ENCODE measurements at regions not wholly inside any gene's neighbourhood (a gene's known extent, or its start where the extent isn't known, plus 50 kb on each side); places are given as distances from the start of the nearest gene placed in this dataset.
A peak's percentile ranks its signal among the peaks of the same experiment; 100 is the strongest.

GRCh38 chr17:79189305-79189704, 114.7 kb downstream of the ENGASE start:
- Histone ChIP-seq H3K9ac (ENCODE audit: low read length) (no peak overlapping the region), H3K4me2 (ENCODE audit: low read depth, low read length, poor library complexity, severe bottlenecking) (no peak overlapping the region), H3F3A (ENCODE audit: insufficient read depth) (no peaks in the 10 kb centered on the region), H2AFZ (ENCODE audit: low read depth, low read length, severe bottlenecking) (no peak overlapping the region), H3K9me3 (ENCODE audit: insufficient read depth, low read length) (no peaks in the 10 kb centered on the region), H3K27me3 (ENCODE audit: low read length) (no peaks in the 10 kb centered on the region), H3K9me2 (replicated peaks; ENCODE audit: insufficient read depth, low read length) (no peaks in the 10 kb centered on the region), H3K4me3 (ENCODE audit: insufficient read depth, low read length, poor library complexity, severe bottlenecking) (no peak overlapping the region), H3K36me3 (ENCODE audit: low read length) (no peaks in the 10 kb centered on the region), H4K20me1 (ENCODE audit: low read depth, low read length) (no peaks in the 10 kb centered on the region), H3K27ac (ENCODE audit: low read depth, low read length) (no peak overlapping the region), H3K79me2 (ENCODE audit: insufficient read depth, low read length) (no peaks in the 10 kb centered on the region)
- TF ChIP-seq, protein P1, sequence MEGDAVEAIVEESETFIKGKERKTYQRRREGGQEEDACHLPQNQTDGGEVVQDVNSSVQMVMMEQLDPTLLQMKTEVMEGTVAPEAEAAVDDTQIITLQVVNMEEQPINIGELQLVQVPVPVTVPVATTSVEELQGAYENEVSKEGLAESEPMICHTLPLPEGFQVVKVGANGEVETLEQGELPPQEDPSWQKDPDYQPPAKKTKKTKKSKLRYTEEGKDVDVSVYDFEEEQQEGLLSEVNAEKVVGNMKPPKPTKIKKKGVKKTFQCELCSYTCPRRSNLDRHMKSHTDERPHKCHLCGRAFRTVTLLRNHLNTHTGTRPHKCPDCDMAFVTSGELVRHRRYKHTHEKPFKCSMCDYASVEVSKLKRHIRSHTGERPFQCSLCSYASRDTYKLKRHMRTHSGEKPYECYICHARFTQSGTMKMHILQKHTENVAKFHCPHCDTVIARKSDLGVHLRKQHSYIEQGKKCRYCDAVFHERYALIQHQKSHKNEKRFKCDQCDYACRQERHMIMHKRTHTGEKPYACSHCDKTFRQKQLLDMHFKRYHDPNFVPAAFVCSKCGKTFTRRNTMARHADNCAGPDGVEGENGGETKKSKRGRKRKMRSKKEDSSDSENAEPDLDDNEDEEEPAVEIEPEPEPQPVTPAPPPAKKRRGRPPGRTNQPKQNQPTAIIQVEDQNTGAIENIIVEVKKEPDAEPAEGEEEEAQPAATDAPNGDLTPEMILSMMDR (IDR thresholded peaks at IDR 0.05; ENCODE audit: insufficient read depth, low read length, poor library complexity, severe bottlenecking): no peak
- no peak for TF ChIP-seq EZH2phosphoT487 (conservative IDR thresholded peaks at IDR 0.05; ENCODE audit: low read length)

GRCh38 chr17:79188685-79189084, 114.1 kb downstream of the ENGASE start:
- Histone ChIP-seq H3K36me3 (ENCODE audit: low read length) (no peaks in the 10 kb centered on the region), H3K9me3 (ENCODE audit: insufficient read depth, low read length) (no peaks in the 10 kb centered on the region), H2AFZ (ENCODE audit: low read depth, low read length, severe bottlenecking) (no peak overlapping the region), H3K4me3 (ENCODE audit: insufficient read depth, low read length, poor library complexity, severe bottlenecking) (no peak overlapping the region), H3F3A (ENCODE audit: insufficient read depth) (no peaks in the 10 kb centered on the region), H3K79me2 (ENCODE audit: insufficient read depth, low read length) (no peaks in the 10 kb centered on the region), H3K4me2 (ENCODE audit: low read depth, low read length, poor library complexity, severe bottlenecking) (no peak overlapping the region), H3K27ac (ENCODE audit: low read depth, low read length) (no peak overlapping the region), H4K20me1 (ENCODE audit: low read depth, low read length) (no peaks in the 10 kb centered on the region), H3K9ac (ENCODE audit: low read length) (no peak overlapping the region), H3K27me3 (ENCODE audit: low read length) (no peaks in the 10 kb centered on the region), H3K9me2 (replicated peaks; ENCODE audit: insufficient read depth, low read length) (no peaks in the 10 kb centered on the region)
- TF ChIP-seq EZH2phosphoT487 (conservative IDR thresholded peaks at IDR 0.05; ENCODE audit: low read length): no peak
- TF ChIP-seq, protein P1 (IDR thresholded peaks at IDR 0.05; ENCODE audit: insufficient read depth, low read length, poor library complexity, severe bottlenecking): no peak

- Histone ChIP-seq H3K27ac (ENCODE audit: low read depth, low read length) (no peak overlapping the region), H3K9ac (ENCODE audit: low read length) (no peak overlapping the region), H3K79me2 (ENCODE audit: insufficient read depth, low read length) (no peaks in the 10 kb centered on the region), H2AFZ (ENCODE audit: low read depth, low read length, severe bottlenecking) (no peak overlapping the region), H3F3A (ENCODE audit: insufficient read depth) (no peaks in the 10 kb centered on the region), H3K9me2 (replicated peaks; ENCODE audit: insufficient read depth, low read length) (no peaks in the 10 kb centered on the region), H3K4me2 (ENCODE audit: low read depth, low read length, poor library complexity, severe bottlenecking) (no peak overlapping the region), H4K20me1 (ENCODE audit: low read depth, low read length) (no peaks in the 10 kb centered on the region), H3K36me3 (ENCODE audit: low read length) (no peaks in the 10 kb centered on the region), H3K4me3 (ENCODE audit: insufficient read depth, low read length, poor library complexity, severe bottlenecking) (no peak overlapping the region), H3K9me3 (ENCODE audit: insufficient read depth, low read length) (no peaks in the 10 kb centered on the region), H3K27me3 (ENCODE audit: low read length) (no peaks in the 10 kb centered on the region)
- TF ChIP-seq, protein P1 (IDR thresholded peaks at IDR 0.05; ENCODE audit: insufficient read depth, low read length, poor library complexity, severe bottlenecking): peak; percentile 39
- TF ChIP-seq EZH2phosphoT487 (conservative IDR thresholded peaks at IDR 0.05; ENCODE audit: low read length): no peak
Observed at GRCh38 chr17:79188048-79188447, 113.4 kb downstream of the ENGASE start.

Measured in SU-DHL-6 (cell line).